ENCODE measurements at regions not wholly inside any gene's neighbourhood (a gene's known extent, or its start where the extent isn't known, plus 50 kb on each side); places are given as distances from the start of the nearest gene placed in this dataset.
A peak's percentile ranks its signal among the peaks of the same experiment; 100 is the strongest.

GRCh38 chr2:225340923-225341322 lies 58.6 kb upstream of the NYAP2 start:
- DNase-seq: no peak

GRCh38 chr2:225337183-225337582 lies 62.3 kb upstream of the NYAP2 start:
- DNase-seq: no peak

DNA sequence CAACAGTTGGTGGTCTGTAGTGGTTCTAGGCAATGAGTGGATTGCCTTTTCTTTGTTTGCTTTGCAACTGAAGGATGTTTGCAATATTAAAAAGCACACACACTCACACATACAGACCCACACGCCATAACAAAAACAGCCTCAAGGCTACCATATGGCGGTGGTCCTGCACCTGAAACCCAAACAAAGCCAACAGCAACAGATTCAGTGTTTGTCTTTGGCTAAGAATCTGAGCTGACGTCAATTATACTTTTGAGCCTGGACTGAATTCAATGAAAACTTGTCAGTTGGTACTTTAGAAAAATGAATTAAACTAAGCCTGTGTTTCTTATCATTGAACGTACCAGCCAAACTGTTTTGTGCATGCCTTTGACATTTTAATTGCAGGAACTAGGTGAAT lies 65.0 kb upstream of the NYAP2 start:
- DNase-seq: no peak

- DNase-seq: no peak
Measured at GRCh38 chr2:225328192-225328591, 71.3 kb upstream of the NYAP2 start.

- DNase-seq: no peak
Measured at GRCh38 chr2:225326969-225327368, 72.5 kb upstream of the NYAP2 start.

GRCh38 chr2:225319872-225320271 lies 79.6 kb upstream of the NYAP2 start:
- peak in 1 of 2 experiments; percentile 61 for DNase-seq

DNA sequence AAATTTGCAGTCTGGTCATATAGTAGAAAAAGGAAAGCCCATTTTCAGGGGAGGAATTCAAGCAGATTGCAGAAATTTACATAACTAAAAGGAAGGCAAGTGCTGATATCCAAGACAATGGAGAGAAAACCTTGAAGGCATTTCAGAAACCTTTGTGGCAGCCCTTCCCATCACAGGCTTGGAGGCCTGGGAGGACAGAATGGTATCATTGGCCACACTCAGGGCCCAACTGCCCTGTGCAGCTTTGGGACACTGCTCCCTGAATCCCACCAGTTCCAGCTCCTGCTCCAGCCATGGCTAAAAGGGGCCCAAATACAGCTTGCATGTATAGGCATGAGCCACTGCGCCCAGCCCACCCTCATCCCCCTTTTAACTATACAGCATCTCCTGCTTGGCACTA lies 81.1 kb upstream of the NYAP2 start:
- DNase-seq: no peak

GRCh38 chr2:225317186-225317585 lies 82.3 kb upstream of the NYAP2 start:
- DNase-seq: no peak

DNA sequence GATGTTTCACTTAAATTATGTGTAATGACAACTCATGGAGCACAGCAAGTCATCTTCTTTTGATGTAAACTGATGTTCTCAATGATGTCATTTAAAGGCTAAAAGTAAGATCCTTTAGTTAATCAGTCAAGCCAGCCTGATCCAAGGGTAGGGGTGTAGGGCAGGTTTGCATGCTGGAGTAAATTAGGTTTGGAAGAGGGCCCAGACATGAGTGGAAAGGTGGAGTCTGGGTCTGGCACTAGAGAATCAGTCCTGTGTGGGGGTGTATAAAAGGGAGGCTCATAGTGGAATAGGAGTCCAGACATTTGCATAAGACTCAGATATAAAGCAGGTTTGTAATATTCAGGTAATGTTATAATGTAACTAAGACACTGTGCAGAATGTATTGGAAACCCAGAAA lies 88.8 kb upstream of the NYAP2 start:
- DNase-seq: peak in 1 of 2 experiments; percentile 16

DNA sequence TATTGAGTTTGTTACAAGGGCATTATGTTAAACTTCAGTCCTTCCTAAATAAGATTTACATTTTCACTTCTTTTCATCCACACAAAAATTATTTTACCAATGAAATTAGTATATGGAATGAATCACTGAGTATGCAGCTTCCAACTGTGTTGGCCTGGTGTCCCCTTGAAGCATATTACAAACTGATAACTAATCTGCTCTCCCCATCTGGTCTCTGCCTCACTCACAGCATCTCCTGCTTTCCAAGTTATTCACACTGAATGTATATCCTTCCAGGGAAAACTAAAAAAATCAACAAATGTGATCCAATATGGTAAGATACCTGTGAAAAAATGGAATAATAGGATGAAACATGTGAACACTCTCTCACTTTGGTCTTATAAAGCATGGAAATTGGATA lies 90.0 kb upstream of the NYAP2 start:
- DNase-seq: peak; percentile 59 to 81

DNA sequence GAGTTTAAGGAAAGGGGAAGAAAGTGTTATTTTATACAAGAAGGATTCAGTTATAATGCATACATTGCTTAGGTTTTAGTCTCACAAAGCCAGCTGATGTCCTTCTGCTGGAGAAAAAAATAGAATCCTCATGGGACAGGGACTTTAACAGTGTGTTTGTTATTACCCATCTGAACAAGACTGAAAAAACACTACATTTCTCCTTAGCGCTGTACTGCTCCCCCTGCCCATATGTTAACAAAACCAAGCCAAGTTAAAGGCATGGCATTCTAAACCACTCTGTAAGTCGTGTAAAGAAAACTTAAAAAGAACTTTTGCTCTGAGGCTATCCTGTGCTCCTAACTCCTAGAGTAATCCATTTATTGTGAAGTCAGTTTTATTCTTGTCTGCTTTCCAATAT lies 102.6 kb upstream of the NYAP2 start:
- DNase-seq: peak in 1 of 2 experiments; percentile 50

DNA sequence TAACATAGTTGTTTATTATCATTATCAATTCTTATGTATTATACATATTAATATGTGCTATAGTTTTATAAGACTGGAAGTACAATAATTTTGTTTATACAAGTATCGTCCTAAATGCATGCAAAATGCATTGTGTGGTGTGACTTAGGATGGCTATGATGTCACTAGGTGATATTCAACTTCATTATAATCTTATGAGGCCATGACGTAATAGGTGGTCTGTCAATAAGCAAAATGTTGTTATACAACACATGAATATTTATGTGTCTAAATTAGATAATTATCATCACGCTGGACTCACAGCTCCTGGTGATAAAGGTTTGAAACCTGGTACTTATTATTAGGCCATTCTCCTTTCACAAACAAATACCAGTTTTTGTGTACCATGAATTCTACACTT lies 104.4 kb upstream of the NYAP2 start:
- DNase-seq: no peak

DNA sequence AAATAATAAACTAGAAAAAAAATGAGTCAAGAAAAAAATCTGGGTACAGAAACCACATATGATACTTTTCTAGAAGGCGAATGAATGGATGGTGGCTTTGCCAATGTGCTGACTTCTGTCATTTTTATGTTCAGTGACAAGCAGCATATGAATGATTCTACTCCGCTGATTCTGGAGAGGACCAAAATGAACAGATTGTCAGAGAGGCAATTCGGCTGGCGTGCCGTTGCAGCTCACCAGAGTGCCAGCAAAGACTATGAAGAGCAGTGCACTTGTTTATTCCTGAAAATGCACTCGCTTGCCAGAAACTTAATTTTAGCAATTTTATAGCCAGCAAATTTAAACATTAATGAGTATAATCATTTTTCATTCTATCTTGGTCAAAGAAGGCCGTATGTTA lies 105.9 kb upstream of the NYAP2 start:
- DNase-seq: peak in 1 of 2 experiments; percentile 31

GRCh38 chr2:225290757-225291400 lies 108.6 kb upstream of the NYAP2 start:
- no peak for DNase-seq

- no peak for DNase-seq
Measured at GRCh38 chr2:225289659-225290058, 109.9 kb upstream of the NYAP2 start.

DNA sequence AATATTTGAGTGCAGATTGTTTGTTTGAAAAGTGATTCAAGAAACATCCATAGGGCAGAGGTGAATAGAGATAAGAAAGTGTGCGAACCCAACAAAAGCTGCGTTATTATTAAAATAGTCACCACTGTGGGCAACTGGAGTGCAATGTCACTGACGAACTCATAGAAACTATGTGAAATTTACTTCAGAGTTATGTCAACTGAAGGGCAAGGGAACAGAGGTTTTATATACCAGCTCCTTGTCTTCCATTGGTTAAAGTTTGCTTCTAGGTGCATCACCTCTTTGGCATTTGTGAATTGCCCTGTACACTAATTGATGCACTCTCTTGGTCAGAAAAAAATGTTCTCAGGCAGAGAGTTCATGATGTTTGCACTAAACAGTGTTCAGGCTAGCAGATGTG lies 110.5 kb upstream of the NYAP2 start:
- DNase-seq: no peak

DNA sequence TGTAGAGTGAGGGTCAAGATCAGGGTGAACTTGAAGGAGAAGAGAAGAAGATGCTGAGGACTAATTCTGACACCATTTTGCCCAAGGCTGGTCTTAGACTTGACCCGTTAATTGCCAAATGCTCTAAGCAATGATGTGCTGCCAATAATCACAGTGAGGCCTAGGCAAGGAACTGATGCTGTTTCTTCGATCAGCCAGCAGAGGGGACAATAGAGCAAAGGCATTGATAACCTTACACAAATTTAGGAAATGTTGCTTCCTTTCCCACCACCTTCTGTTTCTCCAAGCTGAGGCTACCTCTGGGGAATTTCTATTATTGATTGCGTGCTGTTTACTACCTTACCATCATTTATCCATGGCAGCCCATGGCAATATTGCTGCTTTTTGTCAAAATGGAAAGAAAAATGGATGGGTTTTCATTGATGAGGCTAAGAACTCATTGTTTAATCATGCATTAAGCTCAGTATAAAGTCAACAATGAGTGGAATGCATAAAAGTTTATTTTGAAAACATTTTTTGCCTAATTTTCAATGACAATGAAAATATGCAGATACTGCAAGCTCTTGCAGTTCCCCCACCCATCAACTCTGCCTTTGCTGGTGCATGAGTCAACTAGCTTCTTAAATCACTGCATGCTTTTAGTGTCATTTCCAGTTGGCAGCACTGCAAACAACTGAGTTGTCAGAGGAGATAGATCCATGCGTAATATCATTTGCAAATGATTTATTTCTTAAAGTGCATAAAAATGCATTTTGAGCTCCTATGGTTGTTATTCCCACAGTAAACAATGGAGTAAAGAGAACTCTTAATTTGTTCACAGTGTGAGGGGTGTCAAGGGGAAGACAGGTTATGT lies 116.4 kb upstream of the NYAP2 start:
- DNase-seq: peak in 1 of 2 experiments; percentile 48

- DNase-seq: peak; percentile 90 to 96
Measured at GRCh38 chr2:225276207-225276606, 123.3 kb upstream of the NYAP2 start.

DNA sequence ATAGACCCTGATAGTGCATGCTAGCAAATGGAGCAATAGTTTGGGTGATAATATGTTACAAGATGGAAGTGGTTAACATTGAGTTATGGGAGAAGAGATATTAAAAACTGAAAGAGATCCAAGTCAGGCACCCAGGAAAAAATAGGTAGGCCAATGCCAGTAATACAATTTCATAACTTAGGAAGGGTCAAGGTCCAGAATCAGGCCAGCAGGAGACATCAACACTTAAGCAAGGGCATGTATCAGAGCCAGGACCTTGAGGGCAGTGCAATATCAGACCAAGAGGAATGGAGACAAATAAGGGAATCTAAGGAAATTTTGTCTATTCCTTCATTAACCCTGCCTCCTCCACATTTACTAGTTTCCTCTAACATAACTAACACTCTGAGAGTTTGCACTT lies 124.1 kb upstream of the NYAP2 start:
- no peak for DNase-seq

DNA sequence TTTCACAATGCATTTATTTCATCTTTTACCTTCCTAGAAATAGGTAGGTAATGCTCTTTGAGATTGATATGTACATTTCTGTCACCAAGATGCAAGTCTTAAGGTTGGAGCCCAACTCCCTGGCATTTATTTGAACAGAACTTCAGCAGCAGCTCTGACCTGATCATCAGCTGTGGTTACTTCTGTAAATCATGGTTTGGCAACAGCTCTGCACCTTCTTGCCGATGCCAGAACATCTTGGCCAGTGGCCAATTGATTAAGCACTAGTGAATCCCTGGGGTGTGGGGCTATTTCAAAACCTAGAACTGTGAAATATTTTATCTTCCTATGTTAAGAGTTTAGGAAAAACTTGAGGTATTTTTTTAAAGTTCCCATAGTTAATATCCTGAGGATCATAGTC lies 124.8 kb upstream of the NYAP2 start:
- peak in 1 of 2 experiments; percentile 67 for DNase-seq

DNA sequence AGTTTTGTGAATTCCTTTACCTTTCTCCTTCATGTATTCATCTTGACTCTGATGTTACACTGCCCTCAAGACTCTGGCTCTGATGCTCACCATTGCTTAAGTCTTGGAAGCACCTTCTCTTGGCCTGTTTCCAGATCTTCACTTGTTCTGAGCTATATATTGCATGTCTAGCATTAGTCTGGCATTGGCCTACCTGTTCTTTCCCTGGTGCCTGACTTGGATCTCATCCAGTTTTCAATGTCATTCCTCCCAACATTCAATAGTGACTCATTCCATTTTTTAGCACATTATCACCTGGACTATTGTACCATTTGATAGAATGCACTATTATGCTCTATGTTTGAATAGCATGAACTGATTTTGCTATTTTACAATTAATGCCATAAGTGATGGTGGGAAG lies 127.3 kb upstream of the NYAP2 start:
- no peak for DNase-seq

- DNase-seq: peak; percentile 34 to 69
Measured at GRCh38 chr2:225270861-225271260, 128.6 kb upstream of the NYAP2 start.

GRCh38 chr2:225270053-225270452 lies 129.5 kb upstream of the NYAP2 start:
- DNase-seq: no peak

DNA sequence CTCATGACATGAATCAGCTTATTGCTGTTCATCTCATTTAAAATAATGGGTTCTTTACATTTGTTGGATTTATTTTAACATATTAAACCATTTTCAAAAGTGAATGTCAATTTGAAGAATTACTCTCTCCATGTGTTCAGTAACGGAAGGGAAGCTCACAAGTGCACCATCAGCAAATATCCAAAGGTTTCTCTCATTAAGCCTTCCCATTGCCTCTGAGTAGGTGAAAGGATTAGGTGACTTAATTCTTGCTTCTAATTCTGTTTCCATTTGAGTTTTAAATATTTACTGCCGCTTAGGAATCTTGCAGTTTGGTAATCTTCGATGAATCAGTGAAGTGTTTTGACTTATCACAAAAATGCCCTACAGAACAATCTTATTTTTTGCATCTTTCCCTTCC lies 145.1 kb upstream of the NYAP2 start:
- DNase-seq: no peak

DNA sequence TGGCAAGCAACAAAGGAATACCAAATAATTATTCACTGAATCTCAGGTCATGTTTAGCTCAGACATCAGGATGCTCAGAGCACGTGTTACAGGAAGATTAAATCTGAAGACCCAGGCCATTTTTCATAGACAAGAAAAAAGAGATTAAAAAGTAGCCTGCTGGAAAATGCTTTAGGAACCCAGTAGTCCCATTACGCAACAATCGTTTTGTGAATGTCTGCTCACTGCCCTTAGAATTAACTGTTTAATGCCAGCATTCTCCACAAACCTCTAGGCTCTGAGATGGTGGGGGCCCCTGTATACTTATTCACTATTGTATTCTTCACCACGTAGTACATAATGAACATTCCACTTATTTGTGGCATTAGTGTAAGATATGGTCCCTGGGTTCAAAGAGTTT lies 154.6 kb upstream of the NYAP2 start:
- no peak for DNase-seq

All from NCI-H524 (cell line).